HG02571 (cell line): ENCODE measurements at regions not wholly inside any gene's neighbourhood (a gene's known extent, or its start where the extent isn't known, plus 50 kb on each side); places are given as distances from the start of the nearest gene placed in this dataset.

Experiments used
- ATAC-seq: cut with Tn5 transposase; IDR thresholded peaks from one replicate; pipeline ENCODE4 v1.9.1; 2021; ENCODE audit warnings: mild to moderate bottlenecking, moderate library complexity; ENCODE audit not compliant: unreplicated experiment

DNA sequence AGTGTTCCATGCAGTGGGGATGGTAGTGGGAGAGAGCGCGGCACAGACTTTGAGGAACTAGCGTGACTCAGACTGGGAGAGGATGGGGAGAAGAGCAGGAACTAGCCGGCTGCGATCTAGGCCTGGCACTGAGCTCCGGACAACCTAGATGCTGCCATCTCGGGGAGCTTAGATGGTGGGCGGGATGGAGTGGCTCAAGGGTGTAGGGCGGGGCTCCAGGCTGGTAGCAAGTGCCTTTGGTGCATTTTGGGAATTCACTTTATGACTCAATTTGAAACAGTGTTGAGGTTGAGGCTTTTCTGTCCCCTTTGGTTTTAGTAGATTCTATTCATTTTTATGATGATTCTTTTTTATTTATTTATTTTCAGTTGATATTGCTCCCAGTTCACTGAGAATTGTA, 185.3 kb upstream of the GPR26 start:
- no peak for ATAC-seq

DNA sequence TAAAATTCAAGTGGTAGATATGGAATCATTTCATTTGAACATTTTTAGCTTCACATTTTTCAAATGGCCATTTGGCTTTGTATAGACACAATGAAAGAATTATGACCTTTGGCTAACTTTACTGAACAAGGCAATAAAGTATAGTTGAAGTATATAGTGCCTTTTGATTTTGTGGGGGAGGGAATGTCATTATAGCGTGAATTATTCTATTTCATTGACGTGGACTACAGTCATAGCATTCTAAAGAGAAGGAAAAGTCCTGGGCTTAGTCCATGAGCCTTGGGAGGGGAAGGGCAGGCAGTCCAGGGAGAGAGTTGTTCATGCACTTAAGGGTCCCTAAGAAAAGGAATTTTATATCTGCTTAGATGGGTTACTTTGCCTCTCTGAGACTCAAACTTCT, 181.4 kb upstream of the GPR26 start:
- no peak for ATAC-seq

DNA sequence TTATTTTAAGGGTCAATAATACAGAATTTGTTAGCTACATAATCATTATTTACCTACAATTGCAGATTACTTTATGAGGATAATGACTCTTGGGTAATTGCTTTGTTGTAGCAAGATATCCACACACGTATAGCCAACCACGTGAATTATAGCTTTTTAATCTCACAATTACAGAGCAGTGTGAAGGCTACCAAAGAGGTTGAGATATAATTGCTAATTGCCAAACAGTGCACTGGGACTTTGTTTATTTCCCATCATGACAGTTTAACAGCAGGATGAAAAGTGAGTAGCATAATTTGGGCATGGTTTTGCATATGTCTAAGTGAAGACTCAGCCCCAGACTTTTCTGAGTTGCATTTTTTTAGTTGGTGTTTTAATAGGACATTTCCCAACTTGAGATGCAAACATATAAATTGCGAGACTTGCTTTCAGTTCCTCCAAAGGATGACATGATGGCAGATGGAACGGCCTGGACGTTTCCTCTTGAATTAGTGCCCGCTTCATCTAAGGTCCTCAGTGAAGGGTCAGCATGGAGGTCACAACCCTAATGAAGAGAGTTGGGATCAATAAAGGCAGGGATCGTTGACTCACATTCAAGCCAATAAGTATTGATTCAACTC, 180.7 kb upstream of the GPR26 start:
- ATAC-seq = no peak

DNA sequence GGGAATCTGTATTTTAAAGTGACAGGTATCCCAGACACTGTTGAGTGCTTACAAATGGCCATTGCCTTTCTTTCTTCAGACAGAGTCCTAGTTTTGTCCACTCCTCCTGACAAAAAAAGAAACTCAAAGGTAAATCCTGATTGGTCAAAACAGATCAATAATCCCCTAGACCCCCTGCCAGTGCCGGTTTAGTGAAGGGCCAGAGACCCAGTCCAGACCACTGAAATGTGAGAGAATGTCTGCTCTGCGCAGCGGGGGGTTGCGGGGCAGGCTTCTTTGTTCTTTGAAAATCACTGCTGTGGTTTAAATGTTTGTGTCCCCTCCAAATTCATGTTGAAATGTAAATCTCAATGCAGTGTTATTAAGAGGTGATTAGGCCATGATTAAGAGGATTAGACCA, 177.7 kb upstream of the GPR26 start:
- ATAC-seq = no peak

DNA sequence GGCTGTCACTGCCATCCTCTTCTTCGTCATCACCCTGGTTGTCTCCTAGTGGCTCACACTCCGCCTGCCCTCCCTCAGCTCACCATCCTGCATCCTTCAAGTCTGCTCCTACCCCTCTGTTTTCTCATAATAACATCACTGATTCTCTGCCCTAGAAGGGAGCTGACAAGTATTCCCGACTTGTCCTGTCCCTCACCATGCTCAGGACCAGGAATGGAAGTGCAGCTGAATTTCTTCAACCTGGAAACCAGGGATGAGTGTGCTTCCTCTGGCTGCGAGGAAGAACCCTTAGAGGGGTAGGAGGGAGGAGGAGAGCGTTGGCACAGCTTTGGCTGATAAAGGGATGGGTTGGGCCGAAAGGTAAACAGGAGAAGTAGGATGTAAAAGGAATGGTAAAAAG, 174.8 kb upstream of the GPR26 start:
- ATAC-seq = no peak

DNA sequence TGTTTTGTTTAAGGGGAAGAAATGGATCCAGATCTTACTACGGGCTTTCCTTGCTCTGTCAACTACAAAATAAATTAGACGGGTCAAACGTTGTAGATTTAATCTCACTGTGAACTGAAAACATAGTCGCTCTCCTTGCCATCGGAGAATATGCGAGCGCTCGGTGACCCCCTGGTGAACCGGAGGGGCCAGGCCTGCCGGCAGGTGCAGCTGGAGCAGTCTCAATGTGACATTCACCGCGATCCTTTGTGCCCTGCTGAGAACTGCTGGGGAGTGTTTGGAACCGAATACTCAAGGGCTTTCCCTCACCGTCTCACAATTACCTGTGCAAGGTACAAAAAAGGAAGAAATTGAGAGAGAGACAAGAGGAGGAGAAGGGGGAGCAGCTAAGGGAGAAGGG, 174.1 kb upstream of the GPR26 start:
- no peak for ATAC-seq

DNA sequence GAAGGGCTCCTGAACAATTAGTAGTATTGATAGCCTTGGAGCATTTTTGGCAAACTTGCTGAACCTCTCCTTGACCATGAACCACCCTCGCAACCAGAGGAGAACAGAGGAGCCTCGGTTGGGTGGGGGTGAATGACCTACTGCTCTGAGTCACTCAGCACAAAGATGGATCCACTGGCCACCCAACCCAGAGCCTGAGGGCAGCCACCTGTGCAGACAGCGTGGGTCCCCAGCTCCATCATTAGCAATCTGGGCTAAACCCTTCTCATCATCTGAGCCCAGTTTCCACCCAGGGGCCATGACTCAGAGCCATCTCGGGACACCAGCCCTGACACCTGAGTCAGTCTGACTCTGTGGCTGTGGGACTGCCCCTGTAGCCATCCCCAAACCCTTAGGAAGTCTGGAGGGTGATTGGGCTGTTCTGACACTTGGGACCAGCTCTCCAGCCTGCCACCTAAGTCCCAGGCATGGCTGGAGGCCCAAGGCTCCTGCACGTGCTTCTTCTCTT, 171.8 kb upstream of the GPR26 start:
- ATAC-seq = no peak

DNA sequence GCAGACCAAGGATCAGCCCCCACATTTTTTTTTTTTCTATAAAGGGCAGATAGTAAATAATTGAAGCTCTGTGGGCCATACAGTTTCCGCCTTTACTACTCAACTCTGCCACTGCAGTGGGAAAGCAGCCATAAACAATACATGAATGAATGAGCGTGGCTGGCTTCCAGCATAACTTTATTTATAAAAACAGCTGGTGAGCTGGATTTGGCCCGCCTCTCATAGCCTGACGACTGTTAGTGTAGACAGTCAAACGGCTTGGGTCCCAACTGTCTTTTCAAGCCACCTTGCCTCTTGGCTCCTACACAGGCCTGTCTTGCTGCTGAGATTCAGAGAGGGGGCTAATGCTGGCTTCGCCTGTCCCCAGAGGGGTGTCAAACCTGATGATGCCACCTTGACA, 169.8 kb upstream of the GPR26 start:
- no peak for ATAC-seq

DNA sequence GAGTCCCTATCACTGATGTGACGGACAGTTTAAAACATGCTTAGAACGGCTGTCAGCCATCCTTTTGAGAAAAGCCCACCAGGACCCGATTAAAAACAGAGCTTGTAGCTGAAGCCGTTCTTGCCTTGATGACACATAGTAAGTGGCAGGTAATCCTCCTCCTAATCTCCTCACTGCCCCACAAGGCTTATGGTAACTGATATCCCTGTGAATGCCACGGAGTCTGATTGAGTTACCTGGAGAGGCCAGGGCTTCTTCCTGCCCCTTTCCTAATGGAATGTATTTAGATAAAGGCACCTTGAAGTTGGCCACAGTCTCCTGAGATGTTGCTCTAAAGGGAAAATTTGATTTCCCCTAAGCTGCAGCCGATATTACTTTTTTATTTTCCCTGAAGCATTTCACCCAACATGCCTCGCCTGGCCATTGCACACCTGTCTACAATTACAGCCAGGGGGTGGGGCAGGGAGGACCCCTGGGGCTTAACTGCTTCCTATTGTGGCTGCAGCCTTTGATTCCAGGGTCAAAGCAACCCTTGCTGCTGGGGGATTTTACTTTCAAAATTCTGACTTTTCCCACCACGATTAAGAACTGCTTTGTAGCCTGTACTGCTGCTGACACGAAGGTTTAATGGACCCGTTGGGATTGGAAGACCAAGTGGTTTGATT, 169.0 kb upstream of the GPR26 start:
- no peak for ATAC-seq

DNA sequence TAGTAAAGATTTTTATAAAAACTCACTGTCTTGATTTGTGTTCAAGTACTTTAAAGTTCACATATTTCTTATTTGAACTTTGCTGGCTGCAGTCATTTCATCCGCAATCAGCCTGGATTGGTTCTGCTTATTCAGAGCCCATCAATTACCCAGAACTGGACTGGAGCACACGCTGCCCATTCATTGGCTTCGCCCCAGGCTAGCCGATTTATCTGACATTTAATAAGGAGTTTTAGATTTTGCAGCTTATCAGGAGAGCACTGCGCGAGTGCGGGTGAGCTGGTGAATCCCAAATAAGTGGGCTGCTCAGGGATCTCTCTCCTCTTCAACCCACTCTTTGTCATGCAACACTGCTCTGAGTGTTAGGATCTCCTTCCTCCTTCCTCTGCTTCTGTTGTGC, 166.0 kb upstream of the GPR26 start:
- ATAC-seq = no peak

DNA sequence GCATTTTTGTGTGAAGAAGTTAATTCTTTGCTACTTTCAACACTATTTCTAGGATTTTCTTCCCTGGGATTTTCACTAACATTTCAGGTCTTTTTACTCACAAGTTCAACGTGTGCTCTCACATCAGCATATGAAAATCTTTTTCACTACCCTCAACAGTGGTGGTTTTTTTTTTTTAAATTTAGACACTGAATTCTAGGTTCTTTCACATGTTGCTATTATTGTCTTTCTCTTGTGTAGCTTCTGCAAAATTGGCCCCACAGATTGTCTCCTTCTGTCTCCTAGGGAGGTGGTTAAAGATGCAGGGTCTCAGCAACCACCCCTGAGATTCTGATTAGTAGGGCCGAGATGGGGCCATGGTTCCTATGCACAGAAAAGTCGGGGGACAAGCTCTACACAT, 165.0 kb upstream of the GPR26 start:
- no peak for ATAC-seq

DNA sequence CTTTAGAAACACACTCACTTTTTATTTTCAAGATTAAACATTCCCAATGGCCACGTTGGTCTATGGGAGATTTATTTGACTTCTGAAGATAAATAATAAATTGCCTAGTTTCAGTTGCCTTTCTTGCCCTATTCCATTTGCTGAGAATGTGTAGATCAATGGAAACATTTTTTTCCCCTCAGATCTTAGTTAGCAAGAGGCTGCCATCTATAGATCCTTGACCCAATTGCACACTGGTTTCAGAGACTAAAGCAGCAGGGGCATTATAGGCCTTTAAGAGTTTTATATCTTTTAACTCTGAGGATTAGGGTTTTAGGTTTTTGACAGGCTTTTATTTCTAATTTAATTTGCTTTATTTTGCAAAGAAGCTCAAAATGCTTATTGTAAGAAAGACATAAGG, 163.2 kb upstream of the GPR26 start:
- no peak for ATAC-seq

DNA sequence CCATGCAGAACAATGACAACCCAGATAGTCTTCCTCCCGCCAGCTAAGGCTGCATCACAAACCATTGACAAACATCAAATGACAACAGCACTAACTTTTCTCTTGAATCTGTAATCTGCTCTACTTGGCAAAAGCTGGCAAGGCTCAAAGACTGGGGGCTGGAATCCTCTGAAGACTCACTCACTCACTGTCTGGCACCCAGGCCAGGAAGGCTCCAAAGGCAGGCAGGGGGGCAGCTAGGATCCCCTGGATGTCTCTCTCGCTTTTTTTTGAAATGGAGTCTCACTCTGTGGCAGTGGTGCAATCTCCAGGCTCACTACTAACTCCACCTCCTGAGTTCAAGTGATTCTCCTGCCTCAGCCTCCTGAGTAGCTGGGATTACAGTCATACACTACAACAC, 159.7 kb upstream of the GPR26 start:
- no peak for ATAC-seq

DNA sequence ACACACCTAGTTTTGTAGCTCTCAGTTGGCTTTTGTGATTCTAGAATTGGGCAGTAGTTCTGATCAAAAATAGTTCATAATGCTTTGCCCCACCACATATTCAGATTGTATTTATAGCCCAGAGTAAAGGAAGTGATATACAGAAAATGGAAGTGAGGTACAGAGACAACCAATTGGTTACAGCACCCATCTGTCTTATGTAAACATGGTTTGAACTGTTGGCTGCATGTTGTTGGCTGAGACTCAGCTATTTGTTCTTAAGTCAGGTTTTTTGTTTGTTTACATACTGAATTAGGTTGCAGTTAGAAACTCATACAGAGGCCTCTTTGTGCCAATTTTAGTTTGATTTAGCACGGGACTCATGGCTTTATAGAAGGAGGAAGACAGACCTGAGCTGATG, 158.9 kb upstream of the GPR26 start:
- ATAC-seq = no peak

DNA sequence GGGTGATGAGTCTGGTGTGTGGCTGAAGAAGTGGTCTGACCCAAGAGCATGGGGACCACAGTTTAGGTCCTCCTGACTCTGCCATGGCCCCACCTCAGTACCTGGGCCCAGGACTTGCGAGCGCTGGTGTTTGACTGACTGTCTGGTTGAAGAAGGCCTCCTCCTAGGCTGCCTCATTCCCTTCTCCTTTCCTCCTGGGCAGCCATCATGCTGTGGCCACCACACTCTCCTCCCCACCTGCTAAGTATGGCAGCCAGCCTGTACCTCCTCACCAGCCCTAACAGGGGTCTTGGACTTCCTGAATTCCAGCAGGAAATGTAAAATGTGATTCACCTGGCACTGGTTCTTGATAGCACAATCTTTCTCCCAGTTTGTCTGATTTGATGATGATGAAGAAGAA, 156.8 kb upstream of the GPR26 start:
- ATAC-seq = no peak

DNA sequence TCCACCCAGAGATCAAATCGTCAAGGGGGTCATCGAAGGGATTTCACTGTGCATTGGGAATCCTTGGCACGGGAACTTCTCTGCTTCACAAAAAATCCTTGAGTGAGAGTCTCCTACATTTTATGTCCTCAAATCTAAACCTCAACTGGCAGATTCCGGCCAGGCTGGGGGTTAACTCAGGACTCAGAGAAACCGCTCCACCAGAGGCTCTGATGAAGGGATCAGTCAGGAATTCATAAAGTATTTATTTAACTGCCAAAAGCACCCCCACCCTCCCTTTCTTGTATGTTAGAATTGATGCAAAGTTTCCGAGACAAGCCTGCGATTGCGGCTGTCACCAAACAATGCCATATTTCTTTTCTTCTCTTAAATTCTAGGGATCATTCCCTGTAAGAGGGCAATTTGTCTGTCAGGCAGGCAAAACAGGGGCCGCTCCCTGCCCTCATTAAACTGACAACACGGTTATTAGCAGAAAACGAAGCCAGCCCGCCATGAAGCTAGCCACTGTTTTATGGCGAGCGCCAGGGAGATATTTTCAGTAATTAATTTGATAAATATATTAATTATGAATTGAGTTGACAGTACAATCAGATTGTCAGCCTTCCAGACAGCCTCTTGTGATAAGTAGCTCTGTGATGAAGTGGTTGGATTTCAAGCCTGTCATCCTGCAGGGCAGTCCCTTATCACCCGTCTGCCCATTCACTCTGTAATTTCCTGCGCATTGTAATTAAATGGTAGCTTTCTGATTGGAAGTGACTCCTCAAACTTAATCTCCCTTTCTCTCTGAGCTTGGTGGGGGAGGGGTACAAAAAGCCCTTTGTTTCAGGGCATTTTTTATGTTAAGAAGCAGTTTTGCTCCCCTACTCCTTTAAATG, 153.0 kb upstream of the GPR26 start:
- ATAC-seq = no peak

DNA sequence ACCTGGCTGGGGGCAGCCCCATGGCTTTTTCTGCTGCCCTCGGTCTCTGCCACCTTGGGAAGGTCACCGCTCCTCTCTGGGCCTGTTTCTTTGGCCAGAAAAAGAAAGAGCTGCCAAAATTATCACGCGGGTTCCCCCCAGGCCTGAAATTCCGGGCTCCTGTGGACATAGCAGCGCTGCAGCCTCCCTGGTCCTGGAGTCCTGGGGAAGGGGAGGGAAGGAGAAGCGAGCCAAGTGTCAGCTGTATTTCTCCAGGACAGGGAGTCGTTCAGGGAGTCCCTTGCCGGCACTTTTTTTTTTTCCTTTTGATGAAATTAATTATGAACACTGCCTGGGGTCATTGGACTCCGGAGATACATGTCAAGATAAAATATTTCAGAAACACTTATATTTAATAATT, 152.3 kb upstream of the GPR26 start:
- no peak for ATAC-seq

DNA sequence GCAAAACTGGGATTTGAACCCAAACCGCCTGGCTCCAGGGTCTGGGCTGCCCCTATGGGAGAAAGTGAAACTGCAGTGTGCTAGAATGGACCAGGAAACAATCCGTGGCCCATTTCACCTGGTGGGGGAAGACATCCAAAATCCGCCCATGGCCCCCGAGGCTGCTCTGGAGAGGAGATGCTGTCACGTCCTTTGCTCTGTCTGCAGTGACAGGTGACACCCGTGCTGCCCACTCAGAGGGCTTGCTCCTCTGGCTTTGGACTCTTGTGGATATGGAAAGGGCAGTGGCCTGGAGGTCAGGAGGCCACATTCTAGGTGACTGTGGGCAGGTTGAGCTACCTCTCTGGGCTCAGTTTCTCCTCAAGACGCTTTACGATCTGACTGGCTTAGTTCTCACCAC, 151.2 kb upstream of the GPR26 start:
- no peak for ATAC-seq

DNA sequence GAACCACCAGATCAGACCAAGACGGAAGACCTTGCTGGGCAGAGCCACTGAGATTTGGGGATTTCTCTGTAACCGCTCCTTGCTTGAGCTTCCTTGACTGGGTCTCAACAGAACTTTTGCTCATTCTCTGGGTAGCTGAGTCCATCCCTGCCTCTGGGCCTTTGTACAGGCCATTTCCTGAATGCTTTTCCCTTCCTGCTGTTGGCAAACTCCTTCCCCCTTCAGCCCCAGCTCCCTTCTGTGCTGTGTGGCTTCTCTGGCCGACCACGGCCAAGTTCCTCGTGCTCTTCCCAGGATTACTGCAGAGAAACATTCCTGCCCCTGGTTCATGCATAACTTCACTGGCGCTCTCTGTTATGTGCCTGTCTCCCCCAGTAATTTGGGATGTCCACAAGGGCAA, 150.5 kb upstream of the GPR26 start:
- ATAC-seq = no peak

DNA sequence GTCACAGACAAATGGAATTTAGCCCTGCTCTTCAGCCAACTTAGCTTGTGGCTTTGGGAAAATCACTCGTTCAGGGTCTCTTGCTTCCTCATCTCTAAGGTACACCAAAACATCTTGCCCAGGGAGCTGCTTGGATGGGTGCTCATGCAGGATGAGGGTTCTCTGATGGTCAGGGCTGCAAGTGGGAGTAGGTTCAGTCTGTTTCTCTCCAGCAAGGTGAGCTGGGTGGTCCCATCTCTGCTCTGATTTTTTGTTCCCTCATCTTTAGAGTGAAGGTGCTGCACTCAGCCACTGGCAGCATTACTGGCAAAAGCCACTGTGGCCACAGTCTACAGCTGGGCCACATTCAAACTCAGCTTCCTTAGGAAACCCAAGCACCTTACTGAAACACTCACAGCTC, 149.9 kb upstream of the GPR26 start:
- ATAC-seq = no peak

DNA sequence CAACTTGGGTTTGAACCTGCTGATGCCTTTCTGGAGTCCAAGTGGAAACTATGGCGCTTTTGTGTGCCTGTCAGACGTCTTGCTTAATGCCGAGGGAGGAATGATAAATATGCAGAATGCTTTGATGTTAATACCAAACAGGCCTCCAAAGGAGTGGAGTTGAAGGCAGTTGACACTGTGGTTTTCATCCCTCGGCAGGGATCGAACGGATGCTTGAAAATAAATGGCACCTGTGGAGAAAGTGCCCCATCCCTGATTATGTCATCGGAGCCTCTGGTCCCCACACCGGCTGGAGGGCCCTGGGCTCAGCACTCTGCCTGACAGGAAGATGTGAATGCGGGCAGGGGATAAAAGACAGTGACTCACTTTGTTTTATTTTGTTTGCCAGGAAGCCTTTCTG, 148.7 kb upstream of the GPR26 start:
- ATAC-seq = no peak

DNA sequence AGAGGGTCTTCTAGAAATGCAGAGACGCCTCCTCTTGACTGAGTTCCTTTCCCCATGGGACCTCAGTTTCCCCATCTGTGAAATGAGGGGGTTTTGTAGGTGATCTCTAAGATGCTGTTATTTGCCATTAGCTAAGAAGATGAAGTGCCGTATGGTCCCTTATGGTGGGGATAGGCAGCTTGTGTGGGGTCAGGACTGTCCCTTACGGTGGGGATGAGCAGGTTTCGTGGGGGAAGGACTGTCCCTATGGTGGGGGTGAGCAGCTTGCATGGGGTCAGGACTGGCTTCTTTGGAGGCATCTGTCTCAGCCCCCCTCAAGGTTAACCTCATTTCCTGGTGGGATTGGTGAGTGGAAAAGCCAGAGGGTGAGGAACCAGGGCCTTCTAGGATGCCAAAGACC, 148.3 kb upstream of the GPR26 start:
- no peak for ATAC-seq
